Keratinocyte (primary cell): ENCODE measurements at regions not wholly inside any gene's neighbourhood (a gene's known extent, or its start where the extent isn't known, plus 50 kb on each side); places are given as distances from the start of the nearest gene placed in this dataset.

Source experiments
- DNase-seq: peaks from one replicate; pipeline ENCODE4 v3.0.0-alpha.2; 2011; ENCODE audit warnings: low read depth, missing footprints, low spot score
- FAIRE-seq: peaks from 2 replicates; lab custom pipeline; 2011; peaks lifted over from hg19 to GRCh38; lab: Jason Lieb, UNC
- H2AFZ ChIP-seq: 2 replicates; pipeline ENCODE4 v1.6.0; 2012; ENCODE audit warnings: low read length, control low read depth, inconsistent platforms; ENCODE audit not compliant: control insufficient read depth
- H3K27ac ChIP-seq: 2 replicates; pipeline ENCODE4 v1.5.1; 2011; ENCODE audit warnings: low read length; ENCODE audit not compliant: control insufficient read depth, insufficient read depth
- H3K27me3 ChIP-seq: 3 replicates; pipeline ENCODE4 v1.6.0; 2011; ENCODE audit warnings: low read length; ENCODE audit not compliant: control insufficient read depth, insufficient read depth; ENCODE audit errors: extremely low read depth
- H3K36me3 ChIP-seq, 2 experiments: 2 replicates in 1 of 2; 3 replicates in 1 of 2; pipeline ENCODE4 v1.5.1; 2011; ENCODE audit warnings: low read length in 2 of 2, mild to moderate bottlenecking in 1 of 2; ENCODE audit not compliant: control insufficient read depth in 2 of 2, insufficient read depth in 2 of 2; ENCODE audit errors: extremely low read depth in 1 of 2
- H3K4me1 ChIP-seq: 3 replicates; pipeline ENCODE4 v1.5.1; 2011; ENCODE audit warnings: low read length; ENCODE audit not compliant: control insufficient read depth, insufficient read depth; ENCODE audit errors: extremely low read depth
- H3K4me2 ChIP-seq: 3 replicates; pipeline ENCODE4 v1.6.0; 2011; ENCODE audit warnings: low read depth, low read length; ENCODE audit not compliant: control insufficient read depth, insufficient read depth; ENCODE audit errors: extremely low read depth
- H3K4me3 ChIP-seq, 3 experiments: fragments of 200-600 bp in 1 of 3; sonication (generic) in 1 of 3; 2 replicates in 2 of 3; 3 replicates in 1 of 3; pipeline ENCODE4 v1.5.1; 2011 to 2016; ENCODE audit warnings: low read length in 3 of 3, mild to moderate bottlenecking in 3 of 3, control low read depth in 2 of 3, inconsistent platforms in 1 of 3, low read depth in 1 of 3, mixed read lengths in 1 of 3, mixed run types in 1 of 3, moderate library complexity in 1 of 3; ENCODE audit not compliant: control insufficient read depth in 2 of 3, insufficient read depth in 2 of 3; ENCODE audit errors: extremely low read depth in 1 of 3
- H3K79me2 ChIP-seq: 2 replicates; pipeline ENCODE4 v1.6.0; 2012; ENCODE audit warnings: low read length; ENCODE audit not compliant: control insufficient read depth, insufficient read depth
- H3K9ac ChIP-seq: 3 replicates; pipeline ENCODE4 v1.6.0; 2011; ENCODE audit warnings: low read length; ENCODE audit not compliant: control insufficient read depth, insufficient read depth; ENCODE audit errors: extremely low read depth
- H3K9me1 ChIP-seq: 3 replicates; pipeline ENCODE4 v1.6.0; 2011; ENCODE audit warnings: low read length; ENCODE audit not compliant: control insufficient read depth, insufficient read depth; ENCODE audit errors: extremely low read depth
- H3K9me3 ChIP-seq: 2 replicates; pipeline ENCODE4 v1.5.1; 2012; ENCODE audit warnings: low read depth, low read length; ENCODE audit not compliant: control insufficient read depth
- H4K20me1 ChIP-seq: 3 replicates; pipeline ENCODE4 v1.6.0; 2011; ENCODE audit warnings: low read length; ENCODE audit not compliant: control insufficient read depth, insufficient read depth; ENCODE audit errors: extremely low read depth
- CTCF ChIP-seq, 3 experiments: IDR thresholded peaks in 1 of 3; conservative IDR thresholded peaks in 1 of 3; optimal IDR thresholded peaks in 1 of 3; 2 replicates in 2 of 3; 3 replicates in 1 of 3; pipeline versions ENCODE3 to v1.5.1; 2011; ENCODE audit warnings: low read length in 3 of 3, mild to moderate bottlenecking in 3 of 3, moderate library complexity in 2 of 3, control low read depth in 1 of 3, inconsistent platforms in 1 of 3; ENCODE audit not compliant: insufficient read depth in 2 of 3; ENCODE audit errors: extremely low read depth in 1 of 3
- EZH2 ChIP-seq: IDR thresholded peaks from one replicate; pipeline ENCODE4 v1.6.1; 2012; ENCODE audit warnings: inconsistent platforms, mild to moderate bottlenecking, low read length, moderate library complexity
- dilution Hi-C: fragments of 300-500 bp; cut with MboI; formaldehyde crosslinking; loops from one replicate; pipeline ENCODE4 v1.7.0; 2020; ENCODE audit warnings: low sequenced_read_pairs; ENCODE audit not compliant: extremely low pct_ligation_motif_present

GRCh38 chr10:35728341-35728740, 86.2 kb upstream of the FZD8 start:
- FAIRE-seq (no peak), DNase-seq (no peak)
- TF ChIP-seq CTCF (optimal IDR thresholded peaks at IDR 0.05 in 1 of 3, IDR thresholded peaks at IDR 0.05 in 1 of 3, conservative IDR thresholded peaks at IDR 0.05 in 1 of 3; ENCODE audit: extremely low read depth in 1 of 3, insufficient read depth in 2 of 3, low read length in 3 of 3) (no peak), EZH2 (no peak)
- Histone ChIP-seq H3K4me2 (no peak overlapping the region), H3K4me1 (no peaks in the 10 kb centered on the region), H3K27me3 (no peaks in the 10 kb centered on the region), H2AFZ (no peak overlapping the region), H3K4me3 (no peak overlapping the region), H3K36me3 (no peaks in the 10 kb centered on the region), H4K20me1 (no peaks in the 10 kb centered on the region), H3K9me1 (no peaks in the 10 kb centered on the region), H3K79me2 (no peaks in the 10 kb centered on the region), H3K9me3 (no peaks in the 10 kb centered on the region), H3K9ac (no peak overlapping the region), H3K27ac (no peak overlapping the region)
- dilution Hi-C loops, result no loop called here

- H2AFZ ChIP-seq, result no peak overlapping the region
- no peaks in the 10 kb centered on the region for H3K9me3 ChIP-seq
- no peaks in the 10 kb centered on the region for H3K36me3 ChIP-seq
- no peak overlapping the region for H3K4me2 ChIP-seq
- H3K4me1 ChIP-seq, result no peaks in the 10 kb centered on the region
- H3K27ac ChIP-seq, result no peak overlapping the region
- FAIRE-seq (no peak), DNase-seq (no peak)
- no peak overlapping the region for H3K9ac ChIP-seq
- TF ChIP-seq CTCF (optimal IDR thresholded peaks at IDR 0.05 in 1 of 3, IDR thresholded peaks at IDR 0.05 in 1 of 3, conservative IDR thresholded peaks at IDR 0.05 in 1 of 3; ENCODE audit: extremely low read depth in 1 of 3, insufficient read depth in 2 of 3, low read length in 3 of 3) (no peak), EZH2 (no peak)
- no peaks in the 10 kb centered on the region for H3K9me1 ChIP-seq
- H4K20me1 ChIP-seq, result no peaks in the 10 kb centered on the region
- H3K79me2 ChIP-seq, result no peaks in the 10 kb centered on the region
- no peak overlapping the region for H3K4me3 ChIP-seq
- dilution Hi-C loops, result no loop called here
- no peaks in the 10 kb centered on the region for H3K27me3 ChIP-seq
These were observed 84.8 kb upstream of the FZD8 start for GRCh38 chr10:35726846-35727245.
